AG04450 (cell line): ENCODE measurements at regions not wholly inside any gene's neighbourhood (a gene's known extent, or its start where the extent isn't known, plus 50 kb on each side); places are given as distances from the start of the nearest gene placed in this dataset.

ENCODE experiments used
- CTCF ChIA-PET: fragments of 300-600, 350-600 bp; formaldehyde crosslinking; extraction: SDS; loops from one replicate; lab custom pipeline; 2022; ENCODE audit warnings: antibody characterized with exemption, inconsistent platforms; lab: Charles Lee
- POLR2A ChIA-PET: fragments of 350-600 bp; formaldehyde crosslinking; extraction: SDS; loops from one replicate; lab custom pipeline; 2021; ENCODE audit warnings: antibody characterized with exemption, inconsistent platforms; lab: Yijun Ruan, JAX
- DNase-seq: peaks from one replicate; pipeline ENCODE4 v3.0.0-alpha.2; 2011; ENCODE audit warnings: low read depth, low spot score
- H3K27ac ChIP-seq: one replicate; pipeline ENCODE4 v1.5.1; 2012; ENCODE audit warnings: low read depth, low read length, control low read depth
- H3K27me3 ChIP-seq: one replicate; pipeline ENCODE4 v1.6.0; 2012; ENCODE audit warnings: low read length; ENCODE audit not compliant: control insufficient read depth, insufficient read depth
- H3K4me3 ChIP-seq: 2 replicates; pipeline ENCODE4 v1.5.1; 2011; ENCODE audit warnings: mild to moderate bottlenecking, low read depth, low read length, control low read depth
- H3K9me3 ChIP-seq: 2 replicates; pipeline ENCODE4 v1.5.1; 2012; ENCODE audit warnings: low read length; ENCODE audit not compliant: control insufficient read depth, insufficient read depth
- TF ChIP-seq, protein P1 (sequence below): IDR thresholded peaks from 2 replicates; pipeline ENCODE4 v1.5.1; 2011; ENCODE audit warnings: low read depth, low read length, control low read depth, inconsistent platforms

- no peaks in the 10 kb centered on the region for H3K27me3 ChIP-seq
- peaks cover 29% of the 10 kb centered on the region for H3K9me3 ChIP-seq
- CTCF ChIA-PET = no interaction called here
- TF ChIP-seq, protein P1, sequence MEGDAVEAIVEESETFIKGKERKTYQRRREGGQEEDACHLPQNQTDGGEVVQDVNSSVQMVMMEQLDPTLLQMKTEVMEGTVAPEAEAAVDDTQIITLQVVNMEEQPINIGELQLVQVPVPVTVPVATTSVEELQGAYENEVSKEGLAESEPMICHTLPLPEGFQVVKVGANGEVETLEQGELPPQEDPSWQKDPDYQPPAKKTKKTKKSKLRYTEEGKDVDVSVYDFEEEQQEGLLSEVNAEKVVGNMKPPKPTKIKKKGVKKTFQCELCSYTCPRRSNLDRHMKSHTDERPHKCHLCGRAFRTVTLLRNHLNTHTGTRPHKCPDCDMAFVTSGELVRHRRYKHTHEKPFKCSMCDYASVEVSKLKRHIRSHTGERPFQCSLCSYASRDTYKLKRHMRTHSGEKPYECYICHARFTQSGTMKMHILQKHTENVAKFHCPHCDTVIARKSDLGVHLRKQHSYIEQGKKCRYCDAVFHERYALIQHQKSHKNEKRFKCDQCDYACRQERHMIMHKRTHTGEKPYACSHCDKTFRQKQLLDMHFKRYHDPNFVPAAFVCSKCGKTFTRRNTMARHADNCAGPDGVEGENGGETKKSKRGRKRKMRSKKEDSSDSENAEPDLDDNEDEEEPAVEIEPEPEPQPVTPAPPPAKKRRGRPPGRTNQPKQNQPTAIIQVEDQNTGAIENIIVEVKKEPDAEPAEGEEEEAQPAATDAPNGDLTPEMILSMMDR = no peak
- no peak overlapping the region for H3K27ac ChIP-seq
- POLR2A ChIA-PET = no interaction called here
- DNase-seq = no peak
- H3K4me3 ChIP-seq = no peak overlapping the region
Measured at GRCh38 chr10:1882728-1883127, 145.4 kb upstream of the ADARB2 start.

GRCh38 chr10:1882180-1882579 is 144.9 kb upstream of the ADARB2 start:
- H3K9me3 ChIP-seq = peaks cover 32% of the 10 kb centered on the region
- H3K4me3 ChIP-seq = no peak overlapping the region
- H3K27ac ChIP-seq = no peak overlapping the region
- TF ChIP-seq, protein P1 = no peak
- ChIA-PET POLR2A (no interaction called here), CTCF (no interaction called here)
- no peaks in the 10 kb centered on the region for H3K27me3 ChIP-seq
- DNase-seq = no peak

DNA sequence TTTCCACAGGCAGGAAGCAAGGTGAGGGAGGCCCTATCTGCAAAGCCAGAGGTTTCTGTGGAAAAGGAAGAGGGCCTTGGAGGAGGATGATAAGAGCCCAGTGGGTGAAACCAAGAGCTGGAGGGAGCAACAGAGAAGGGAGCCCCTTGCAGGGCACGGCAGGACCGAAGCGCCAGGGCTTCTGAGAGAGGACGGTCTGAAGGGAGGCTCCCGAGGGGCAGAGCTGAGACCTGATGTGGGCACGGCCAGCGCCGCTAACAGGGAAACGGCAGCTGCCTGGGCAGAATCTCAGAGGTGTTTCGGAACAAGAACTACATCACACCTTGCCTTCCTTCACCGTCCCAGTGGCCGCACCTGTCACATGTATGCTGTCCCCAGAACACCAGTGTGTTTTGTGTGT is 144.3 kb upstream of the ADARB2 start:
- no peak for DNase-seq
- H3K27me3 ChIP-seq = no peaks in the 10 kb centered on the region
- ChIA-PET POLR2A (no interaction called here), CTCF (no interaction called here)
- TF ChIP-seq, protein P1 = no peak
- H3K9me3 ChIP-seq = peaks cover 32% of the 10 kb centered on the region
- no peak overlapping the region for H3K4me3 ChIP-seq
- no peak overlapping the region for H3K27ac ChIP-seq

GRCh38 chr10:1874533-1874932 is 137.2 kb upstream of the ADARB2 start:
- Histone ChIP-seq H3K4me3 (no peak overlapping the region), H3K27me3 (no peaks in the 10 kb centered on the region), H3K9me3 (peaks cover 41% of the 10 kb centered on the region), H3K27ac (no peak overlapping the region)
- CTCF ChIA-PET = no interaction called here
- no peak for DNase-seq
- TF ChIP-seq, protein P1 = no peak
- POLR2A ChIA-PET = no interaction called here

GRCh38 chr10:1873661-1874315 is 136.5 kb upstream of the ADARB2 start:
- TF ChIP-seq, protein P1 = no peak
- ChIA-PET POLR2A (no interaction called here), CTCF (no interaction called here)
- Histone ChIP-seq H3K27ac (no peak overlapping the region), H3K9me3 (peaks cover 49% of the 10 kb centered on the region), H3K27me3 (no peaks in the 10 kb centered on the region), H3K4me3 (no peak overlapping the region)
- DNase-seq = no peak
